A549 (cell line): ENCODE measurements at regions not wholly inside any gene's neighbourhood (a gene's known extent, or its start where the extent isn't known, plus 50 kb on each side); places are given as distances from the start of the nearest gene placed in this dataset.

Experiments used
- POLR2A ChIP-seq: IDR thresholded peaks from 2 replicates; pipeline ENCODE4 v1.6.1; 2012; ENCODE audit warnings: mild to moderate bottlenecking, low read length
- POLR2AphosphoS2 ChIP-seq: conservative IDR thresholded peaks from 2 replicates; pipeline ENCODE4 v1.6.1; 2012; ENCODE audit warnings: low read length, improper control_type of control experiment, inconsistent platforms
- RFX5 ChIP-seq: fragments of 450-650 bp; IDR thresholded peaks from 2 replicates; pipeline ENCODE4 v1.7.1; 2014; ENCODE audit warnings: antibody characterized with exemption, mild to moderate bottlenecking, moderate library complexity
- USF2 ChIP-seq: fragments of 450-650 bp; IDR thresholded peaks from 2 replicates; pipeline ENCODE4 v1.6.1; 2014; ENCODE audit warnings: antibody characterized with exemption
- TF ChIP-seq, protein P1 (sequence below): fragments of >200 bp; sonication (Bioruptor Twin); formaldehyde crosslinking; IDR thresholded peaks from 3 replicates; pipeline ENCODE4 v1.5.1; 2016

DNA sequence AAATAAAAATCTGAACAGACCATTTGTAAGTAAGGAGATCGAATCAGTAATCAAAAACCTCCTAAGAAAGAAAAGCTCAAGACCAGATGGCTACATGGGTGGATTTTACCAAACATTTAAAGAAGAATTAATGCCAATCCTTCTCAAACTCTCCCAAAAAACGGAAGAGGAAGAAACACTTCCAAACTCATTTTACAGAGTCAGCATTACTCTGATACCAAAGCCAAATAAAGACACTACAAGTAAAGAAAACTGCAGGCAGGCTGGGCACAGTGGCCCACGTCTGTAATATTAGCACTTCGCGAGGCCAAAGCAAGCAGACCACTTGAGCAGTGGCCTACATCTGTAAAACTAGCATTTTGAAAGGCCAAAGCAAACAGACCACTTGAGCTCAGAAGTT is 159.8 kb downstream of the DPY19L2 start:
- TF ChIP-seq, protein P1, sequence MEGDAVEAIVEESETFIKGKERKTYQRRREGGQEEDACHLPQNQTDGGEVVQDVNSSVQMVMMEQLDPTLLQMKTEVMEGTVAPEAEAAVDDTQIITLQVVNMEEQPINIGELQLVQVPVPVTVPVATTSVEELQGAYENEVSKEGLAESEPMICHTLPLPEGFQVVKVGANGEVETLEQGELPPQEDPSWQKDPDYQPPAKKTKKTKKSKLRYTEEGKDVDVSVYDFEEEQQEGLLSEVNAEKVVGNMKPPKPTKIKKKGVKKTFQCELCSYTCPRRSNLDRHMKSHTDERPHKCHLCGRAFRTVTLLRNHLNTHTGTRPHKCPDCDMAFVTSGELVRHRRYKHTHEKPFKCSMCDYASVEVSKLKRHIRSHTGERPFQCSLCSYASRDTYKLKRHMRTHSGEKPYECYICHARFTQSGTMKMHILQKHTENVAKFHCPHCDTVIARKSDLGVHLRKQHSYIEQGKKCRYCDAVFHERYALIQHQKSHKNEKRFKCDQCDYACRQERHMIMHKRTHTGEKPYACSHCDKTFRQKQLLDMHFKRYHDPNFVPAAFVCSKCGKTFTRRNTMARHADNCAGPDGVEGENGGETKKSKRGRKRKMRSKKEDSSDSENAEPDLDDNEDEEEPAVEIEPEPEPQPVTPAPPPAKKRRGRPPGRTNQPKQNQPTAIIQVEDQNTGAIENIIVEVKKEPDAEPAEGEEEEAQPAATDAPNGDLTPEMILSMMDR = no peak
- TF ChIP-seq RFX5 = no peak
- no peak for TF ChIP-seq USF2
- TF ChIP-seq POLR2A = no peak
- TF ChIP-seq POLR2AphosphoS2 = no peak
